Common myeloid progenitor, CD34-positive (primary cell): ENCODE measurements at regions not wholly inside any gene's neighbourhood (a gene's known extent, or its start where the extent isn't known, plus 50 kb on each side); places are given as distances from the start of the nearest gene placed in this dataset.

ENCODE experiments used
- CTCF ChIA-PET: fragments of 350-600 bp; sonication (Branson Sonifier 250); formaldehyde crosslinking; loops from one replicate; lab custom pipeline; 2021; ENCODE audit warnings: antibody characterized with exemption; lab: Charles Lee
- POLR2A ChIA-PET: fragments of 350-600 bp; sonication (Branson Sonifier 250); formaldehyde crosslinking; loops from one replicate; lab custom pipeline; 2021; ENCODE audit warnings: antibody characterized with exemption; lab: Charles Lee
- DNase-seq, 3 donors: peaks; one replicate each; pipeline versions ENCODE4 v3.0.0 to v3.0.0-alpha.2; 2013
- H3K27ac ChIP-seq, 2 experiments: 1 replicate in 1 of 2; 2 replicates in 1 of 2; pipeline ENCODE4 v1.7.0; 2013; ENCODE audit warnings: inconsistent platforms in 2 of 2, low read length in 2 of 2, mild to moderate bottlenecking in 2 of 2, low read depth in 1 of 2, moderate library complexity in 1 of 2; ENCODE audit not compliant: severe bottlenecking in 2 of 2, insufficient read depth in 1 of 2, poor library complexity in 1 of 2
- H3K27me3 ChIP-seq, 5 experiments: replicated peaks in 2 of 5; 1 replicate in 3 of 5; 2 replicates in 2 of 5; pipeline versions ENCODE4 v1.6.1 to v1.7.0; 2013; ENCODE audit warnings: low read length in 4 of 5, mild to moderate bottlenecking in 2 of 5, moderate library complexity in 2 of 5, inconsistent platforms in 1 of 5; ENCODE audit not compliant: insufficient read depth in 5 of 5, control insufficient read depth in 4 of 5
- H3K36me3 ChIP-seq, 4 experiments: 1 replicate in 2 of 4; 2 replicates in 2 of 4; pipeline versions ENCODE4 v1.6.1 to v1.7.0; 2013; ENCODE audit warnings: low read length in 3 of 4, control low read depth in 1 of 4, mild to moderate bottlenecking in 1 of 4; ENCODE audit not compliant: control insufficient read depth in 4 of 4, insufficient read depth in 4 of 4
- H3K4me1 ChIP-seq, 4 experiments: 1 replicate in 3 of 4; 2 replicates in 1 of 4; pipeline versions ENCODE4 v1.6.1 to v1.7.1; 2013; ENCODE audit warnings: low read length in 3 of 4, mild to moderate bottlenecking in 3 of 4, control low read depth in 1 of 4, inconsistent platforms in 1 of 4, moderate library complexity in 1 of 4; ENCODE audit not compliant: control insufficient read depth in 4 of 4, insufficient read depth in 4 of 4; ENCODE audit errors: control extremely low read depth in 1 of 4
- H3K4me3 ChIP-seq, 7 experiments: 1 replicate in 4 of 7; 2 replicates in 3 of 7; pipeline versions ENCODE4 v1.5.1 to v1.7.0; 2013; ENCODE audit warnings: mild to moderate bottlenecking in 7 of 7, low read length in 6 of 7, moderate library complexity in 6 of 7, inconsistent platforms in 2 of 7, low read depth in 2 of 7, control low read depth in 1 of 7; ENCODE audit not compliant: insufficient read depth in 4 of 7, control insufficient read depth in 1 of 7; ENCODE audit errors: extremely low read depth in 1 of 7
- H3K9me3 ChIP-seq, 5 experiments: 1 replicate in 4 of 5; 2 replicates in 1 of 5; pipeline versions ENCODE4 v1.6.1 to v1.7.1; 2013; ENCODE audit warnings: low read length in 4 of 5, mild to moderate bottlenecking in 2 of 5, inconsistent platforms in 1 of 5, low read depth in 1 of 5, moderate library complexity in 1 of 5; ENCODE audit not compliant: control insufficient read depth in 4 of 5, insufficient read depth in 2 of 5; ENCODE audit errors: control extremely low read depth in 1 of 5
- WGBS: methylation state at CpG from one replicate; pipeline ENCODE4 v1.1.5; 2013; ENCODE audit not compliant: insufficient coverage; 5-methylcytosine and 5-hydroxymethylcytosine counted together

GRCh38 chr2:125455110-125455509 lies 1200.8 kb upstream of the GYPC start:
- no peak overlapping the region for H3K27ac ChIP-seq
- CTCF ChIA-PET = no interaction called here
- POLR2A ChIA-PET = no interaction called here
- no peaks in the 10 kb centered on the region for H3K4me1 ChIP-seq
- 50% methylated on average over 1 of the region's 1 CpG for WGBS
- H3K36me3 ChIP-seq = no peaks in the 10 kb centered on the region
- DNase-seq = no peak
- H3K4me3 ChIP-seq = no peak overlapping the region
- no peaks in the 10 kb centered on the region for H3K27me3 ChIP-seq
- H3K9me3 ChIP-seq = no peaks in the 10 kb centered on the region

- ChIA-PET CTCF (no interaction called here), POLR2A (no interaction called here)
- H3K27me3 ChIP-seq = no peaks in the 10 kb centered on the region
- H3K27ac ChIP-seq = no peak overlapping the region
- H3K36me3 ChIP-seq = no peaks in the 10 kb centered on the region
- H3K4me3 ChIP-seq = no peak overlapping the region
- 80% methylated on average over 2 of the region's 3 CpGs for WGBS
- DNase-seq = no peak
- no peaks in the 10 kb centered on the region for H3K4me1 ChIP-seq
- H3K9me3 ChIP-seq = no peaks in the 10 kb centered on the region
Measured at GRCh38 chr2:125456693-125457363, 1199.1 kb upstream of the GYPC start.

- Histone ChIP-seq H3K27ac (no peak overlapping the region), H3K4me3 (no peak overlapping the region), H3K36me3 (no peaks in the 10 kb centered on the region), H3K27me3 (no peaks in the 10 kb centered on the region), H3K4me1 (no peaks in the 10 kb centered on the region), H3K9me3 (no peaks in the 10 kb centered on the region)
- ChIA-PET POLR2A (no interaction called here), CTCF (no interaction called here)
- DNase-seq = no peak
- 75% methylated on average over 10 of the region's 12 CpGs for WGBS
Measured at GRCh38 chr2:125471963-125472362, 1184.0 kb upstream of the GYPC start.

- Histone ChIP-seq H3K27ac (no peak overlapping the region), H3K9me3 (peaks cover 0 to 2% (median 0%) of the 10 kb centered on the region in 5 experiments), H3K4me1 (no peaks in the 10 kb centered on the region), H3K27me3 (no peaks in the 10 kb centered on the region), H3K4me3 (no peak overlapping the region), H3K36me3 (no peaks in the 10 kb centered on the region)
- POLR2A ChIA-PET = no interaction called here
- CTCF ChIA-PET = no interaction called here
- no peak for DNase-seq
- 98% methylated on average over 22 of the region's 24 CpGs for WGBS
Measured at GRCh38 chr2:125479143-125479636, 1176.8 kb upstream of the GYPC start.

- POLR2A ChIA-PET = no interaction called here
- WGBS = 100% methylated on average over 1 of the region's 4 CpGs
- DNase-seq = no peak
- Histone ChIP-seq H3K36me3 (no peaks in the 10 kb centered on the region), H3K4me3 (no peak overlapping the region), H3K9me3 (no peaks in the 10 kb centered on the region), H3K27ac (no peak overlapping the region), H3K27me3 (no peaks in the 10 kb centered on the region), H3K4me1 (no peaks in the 10 kb centered on the region)
- CTCF ChIA-PET = no interaction called here
Measured at GRCh38 chr2:125490308-125490707, 1165.7 kb upstream of the GYPC start.

GRCh38 chr2:125491663-125492062 lies 1164.3 kb upstream of the GYPC start:
- Histone ChIP-seq H3K4me3 (no peak overlapping the region), H3K27me3 (no peaks in the 10 kb centered on the region), H3K36me3 (no peaks in the 10 kb centered on the region), H3K9me3 (no peaks in the 10 kb centered on the region), H3K4me1 (no peaks in the 10 kb centered on the region), H3K27ac (no peak overlapping the region)
- POLR2A ChIA-PET = no interaction called here
- no peak for DNase-seq
- CTCF ChIA-PET = no interaction called here
- no CpG with 5 or more reads among the region's 3 CpGs for WGBS

- Histone ChIP-seq H3K27me3 (no peaks in the 10 kb centered on the region), H3K4me1 (no peaks in the 10 kb centered on the region), H3K4me3 (no peak overlapping the region), H3K27ac (no peak overlapping the region), H3K9me3 (no peaks in the 10 kb centered on the region), H3K36me3 (no peaks in the 10 kb centered on the region)
- ChIA-PET POLR2A (no interaction called here), CTCF (no interaction called here)
- no CpG with 5 or more reads among the region's 1 CpG for WGBS
- no peak for DNase-seq
Measured at GRCh38 chr2:125512313-125512712, 1143.6 kb upstream of the GYPC start.
